OCI-LY3 (cell line): ENCODE measurements at regions not wholly inside any gene's neighbourhood (a gene's known extent, or its start where the extent isn't known, plus 50 kb on each side); places are given as distances from the start of the nearest gene placed in this dataset.

Experiments
- H2AFZ ChIP-seq: fragments of 200-600, 300-600 bp; shearing (Covaris generic); 2 replicates; pipeline ENCODE4 v1.6.0; 2014; ENCODE audit warnings: antibody characterized with exemption, low read depth, low read length
- H3K27ac ChIP-seq: fragments of 200-600, 300-600 bp; sonication (generic); 2 replicates; pipeline ENCODE4 v1.5.1; 2014; ENCODE audit warnings: mild to moderate bottlenecking, low read length, moderate library complexity, mixed read lengths
- H3K27me3 ChIP-seq: fragments of 200-600, 300-600 bp; sonication (generic); 2 replicates; pipeline ENCODE4 v1.6.1; 2014; ENCODE audit warnings: low read depth, low read length, mixed read lengths
- H3K36me3 ChIP-seq: fragments of 200-600, 300-600 bp; sonication (generic); replicated peaks from 2 replicates; pipeline ENCODE3; 2014; ENCODE audit warnings: low read depth, low read length, mixed read lengths
- H3K4me1 ChIP-seq: fragments of 300-600, 200-600 bp; sonication (generic); 2 replicates; pipeline ENCODE4 v1.6.1; 2014; ENCODE audit warnings: low read length, mixed read lengths
- H3K4me2 ChIP-seq: fragments of 200-600, 300-600 bp; sonication (generic); 2 replicates; pipeline ENCODE4 v1.6.1; 2014; ENCODE audit warnings: low read length, mixed read lengths
- H3K4me3 ChIP-seq: fragments of 300-600, 200-600 bp; sonication (generic); 2 replicates; pipeline ENCODE4 v1.5.1; 2014; ENCODE audit warnings: antibody characterized with exemption, mild to moderate bottlenecking, low read length, moderate library complexity
- H3K79me2 ChIP-seq: fragments of 300-600, 200-600 bp; shearing (Covaris generic); 2 replicates; pipeline ENCODE4 v1.6.1; 2014; ENCODE audit warnings: mild to moderate bottlenecking, low read length, mixed read lengths
- H3K9ac ChIP-seq: fragments of 300-600, 200-600 bp; shearing (Covaris generic); 2 replicates; pipeline ENCODE4 v1.6.0; 2014; ENCODE audit warnings: mild to moderate bottlenecking, low read length, moderate library complexity
- H3K9me3 ChIP-seq: fragments of 200-600, 300-600 bp; shearing (Covaris generic); 2 replicates; pipeline ENCODE4 v1.6.1; 2014; ENCODE audit warnings: low read length, mixed read lengths; ENCODE audit not compliant: insufficient read depth
- H4K20me1 ChIP-seq: fragments of 200-600, 300-600 bp; sonication (generic); 2 replicates; pipeline ENCODE4 v1.6.1; 2016; ENCODE audit warnings: low read length, mixed read lengths; ENCODE audit not compliant: insufficient read depth
- EZH2phosphoT487 ChIP-seq: fragments of 200-600 bp; shearing (Covaris generic); IDR thresholded peaks from 2 replicates; pipeline ENCODE4 v1.6.1; 2018; ENCODE audit warnings: antibody characterized with exemption, mixed run types, low read depth
- TF ChIP-seq, protein P1 (sequence below): fragments of 200-600, 300-600 bp; sonication (generic); IDR thresholded peaks from 2 replicates; pipeline ENCODE4 v1.5.1; 2014; ENCODE audit warnings: antibody characterized with exemption, low read length, low read depth

GRCh38 chr14:44361083-44361482 lies 146.0 kb downstream of the FSCB start:
- H3K9ac ChIP-seq: no peak overlapping the region
- H3K36me3 ChIP-seq: no peaks in the 10 kb centered on the region
- H3K79me2 ChIP-seq: no peaks in the 10 kb centered on the region
- H3K4me2 ChIP-seq: no peak overlapping the region
- H3K4me1 ChIP-seq: peaks cover 2% of the 10 kb centered on the region; the same call in 1 of the 2 replicates
- H3K27ac ChIP-seq: no peak overlapping the region
- no peaks in the 10 kb centered on the region for H3K27me3 ChIP-seq
- H3K4me3 ChIP-seq: no peak overlapping the region
- no peaks in the 10 kb centered on the region; the same call in 1 of the 2 replicates for H3K9me3 ChIP-seq
- H2AFZ ChIP-seq: no peak overlapping the region
- TF ChIP-seq, protein P1, sequence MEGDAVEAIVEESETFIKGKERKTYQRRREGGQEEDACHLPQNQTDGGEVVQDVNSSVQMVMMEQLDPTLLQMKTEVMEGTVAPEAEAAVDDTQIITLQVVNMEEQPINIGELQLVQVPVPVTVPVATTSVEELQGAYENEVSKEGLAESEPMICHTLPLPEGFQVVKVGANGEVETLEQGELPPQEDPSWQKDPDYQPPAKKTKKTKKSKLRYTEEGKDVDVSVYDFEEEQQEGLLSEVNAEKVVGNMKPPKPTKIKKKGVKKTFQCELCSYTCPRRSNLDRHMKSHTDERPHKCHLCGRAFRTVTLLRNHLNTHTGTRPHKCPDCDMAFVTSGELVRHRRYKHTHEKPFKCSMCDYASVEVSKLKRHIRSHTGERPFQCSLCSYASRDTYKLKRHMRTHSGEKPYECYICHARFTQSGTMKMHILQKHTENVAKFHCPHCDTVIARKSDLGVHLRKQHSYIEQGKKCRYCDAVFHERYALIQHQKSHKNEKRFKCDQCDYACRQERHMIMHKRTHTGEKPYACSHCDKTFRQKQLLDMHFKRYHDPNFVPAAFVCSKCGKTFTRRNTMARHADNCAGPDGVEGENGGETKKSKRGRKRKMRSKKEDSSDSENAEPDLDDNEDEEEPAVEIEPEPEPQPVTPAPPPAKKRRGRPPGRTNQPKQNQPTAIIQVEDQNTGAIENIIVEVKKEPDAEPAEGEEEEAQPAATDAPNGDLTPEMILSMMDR: no peak
- TF ChIP-seq EZH2phosphoT487: no peak
- H4K20me1 ChIP-seq: no peaks in the 10 kb centered on the region

- H2AFZ ChIP-seq: no peak overlapping the region
- H3K27ac ChIP-seq: no peak overlapping the region
- H3K79me2 ChIP-seq: no peaks in the 10 kb centered on the region
- no peaks in the 10 kb centered on the region for H3K9me3 ChIP-seq
- no peak overlapping the region for H3K4me2 ChIP-seq
- TF ChIP-seq, protein P1: no peak
- TF ChIP-seq EZH2phosphoT487: no peak
- no peaks in the 10 kb centered on the region for H3K36me3 ChIP-seq
- H3K9ac ChIP-seq: no peak overlapping the region
- H3K4me1 ChIP-seq: no peaks in the 10 kb centered on the region
- H3K4me3 ChIP-seq: no peak overlapping the region
- H4K20me1 ChIP-seq: no peaks in the 10 kb centered on the region
- no peaks in the 10 kb centered on the region for H3K27me3 ChIP-seq
Observed at GRCh38 chr14:44353805-44354204, 153.3 kb downstream of the FSCB start.

GRCh38 chr14:44352201-44352600 lies 154.9 kb downstream of the FSCB start:
- H3K27ac ChIP-seq: no peak overlapping the region
- H3K4me1 ChIP-seq: no peaks in the 10 kb centered on the region
- H3K9ac ChIP-seq: no peak overlapping the region
- H3K4me3 ChIP-seq: no peak overlapping the region
- H4K20me1 ChIP-seq: no peaks in the 10 kb centered on the region
- no peaks in the 10 kb centered on the region for H3K27me3 ChIP-seq
- no peaks in the 10 kb centered on the region for H3K9me3 ChIP-seq
- no peak for TF ChIP-seq EZH2phosphoT487
- TF ChIP-seq, protein P1: no peak
- H3K79me2 ChIP-seq: no peaks in the 10 kb centered on the region
- H3K36me3 ChIP-seq: no peaks in the 10 kb centered on the region
- no peak overlapping the region for H3K4me2 ChIP-seq
- no peak overlapping the region for H2AFZ ChIP-seq

DNA sequence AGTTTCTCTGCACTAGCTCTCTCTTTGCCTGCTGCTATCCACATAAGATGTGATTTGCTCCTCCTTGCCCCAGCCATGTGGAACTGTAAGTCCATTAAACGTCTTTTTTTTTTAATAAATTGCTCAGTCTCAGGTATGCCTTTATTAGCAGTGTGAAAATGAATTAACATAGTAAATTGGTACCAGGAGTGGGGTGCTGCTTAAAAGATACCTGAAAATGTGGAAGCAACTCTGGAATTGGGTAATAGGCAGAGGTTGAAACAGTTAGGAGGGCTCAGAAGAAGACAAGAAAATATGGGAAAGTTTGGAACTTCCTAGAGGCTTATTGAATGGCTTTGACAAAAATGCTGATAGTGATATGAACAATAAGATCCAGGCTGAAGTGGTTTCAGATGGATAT lies 159.8 kb downstream of the FSCB start:
- Histone ChIP-seq H2AFZ (no peak overlapping the region), H3K79me2 (no peaks in the 10 kb centered on the region), H3K4me3 (no peak overlapping the region), H3K36me3 (no peaks in the 10 kb centered on the region), H3K9me3 (no peaks in the 10 kb centered on the region), H3K9ac (no peak overlapping the region), H4K20me1 (no peaks in the 10 kb centered on the region), H3K27me3 (no peaks in the 10 kb centered on the region), H3K27ac (no peak overlapping the region), H3K4me2 (no peak overlapping the region), H3K4me1 (no peaks in the 10 kb centered on the region)
- TF ChIP-seq, protein P1: no peak
- no peak for TF ChIP-seq EZH2phosphoT487
